WTC11 (cell line): ENCODE measurements at regions not wholly inside any gene's neighbourhood (a gene's known extent, or its start where the extent isn't known, plus 50 kb on each side); places are given as distances from the start of the nearest gene placed in this dataset.

ENCODE experiments used
- ATAC-seq: fragments of 200-7000 bp; cut with Tn5 transposase; 2 replicates; pipeline ENCODE4 v1.10.0; 2021; ENCODE audit warnings: mild to moderate bottlenecking, moderate library complexity
- CTCF ChIA-PET: fragments of 300-600 bp; sonication (Branson Sonifier 250); formaldehyde crosslinking; loops from one replicate; lab custom pipeline; 2021; ENCODE audit warnings: antibody characterized with exemption; lab: Charles Lee
- POLR2A ChIA-PET: fragments of 350-600 bp; sonication (Branson Sonifier 250); formaldehyde crosslinking; loops from one replicate; lab custom pipeline; 2021; ENCODE audit warnings: antibody characterized with exemption; lab: Charles Lee
- DNase-seq: peaks from one replicate; pipeline ENCODE4 v3.0.0; 2021; ENCODE audit warnings: low spot score
- H3K27ac Mint-ChIP-seq: 2 replicates; pipeline ENCODE4 v1.8.0; 2021; ENCODE audit warnings: mixed read lengths
- H3K27me3 Mint-ChIP-seq: 2 replicates; pipeline ENCODE4 v1.8.0; 2021; ENCODE audit warnings: low read depth, mild to moderate bottlenecking, moderate library complexity, mixed read lengths
- H3K36me3 Mint-ChIP-seq: 2 replicates; pipeline ENCODE4 v1.8.0; 2021; ENCODE audit warnings: mixed read lengths
- H3K4me1 Mint-ChIP-seq: 2 replicates; pipeline ENCODE4 v1.8.0; 2022; ENCODE audit warnings: mixed read lengths
- H3K4me3 Mint-ChIP-seq: 2 replicates; pipeline ENCODE4 v1.8.0; 2021; ENCODE audit warnings: mild to moderate bottlenecking, moderate library complexity, mixed read lengths
- H3K9me3 Mint-ChIP-seq: 2 replicates; pipeline ENCODE4 v1.8.0; 2021; ENCODE audit warnings: mixed read lengths
- ATF2 ChIP-seq: sonication (generic); formaldehyde crosslinking; IDR thresholded peaks from 2 replicates; pipeline ENCODE4 v1.8.1; 2022; ENCODE audit warnings: low read depth, missing genetic modification reagents, borderline replicate concordance
- ATF3 ChIP-seq: sonication (generic); formaldehyde crosslinking; conservative IDR thresholded peaks from 2 replicates; pipeline ENCODE4 v1.8.1; 2022; ENCODE audit warnings: mild to moderate bottlenecking, missing genetic modification reagents
- CDX4 ChIP-seq: fragments of 250-450 bp; sonication (Bioruptor Pico); IDR thresholded peaks from 2 replicates; pipeline ENCODE4 v1.9.0; 2021; ENCODE audit warnings: moderate library complexity, mild to moderate bottlenecking, inconsistent platforms, borderline replicate concordance
- CTCF ChIP-seq: fragments of 200-600 bp; IDR thresholded peaks from 2 replicates; pipeline ENCODE4 v1.8.0; 2022; ENCODE audit warnings: antibody characterized with exemption
- FOXJ3 ChIP-seq: sonication (generic); formaldehyde crosslinking; IDR thresholded peaks from 2 replicates; pipeline ENCODE4 v1.9.0; 2021; ENCODE audit warnings: missing genetic modification reagents, mild to moderate bottlenecking, borderline replicate concordance
- GTF2I ChIP-seq: fragments of 250-450 bp; sonication (Bioruptor Pico); conservative IDR thresholded peaks from 2 replicates; pipeline ENCODE4 v1.4.0; 2021; ENCODE audit warnings: mild to moderate bottlenecking
- IRF1 ChIP-seq: sonication (generic); formaldehyde crosslinking; IDR thresholded peaks from 2 replicates; pipeline ENCODE4 v1.8.0; 2023; ENCODE audit warnings: missing genetic modification reagents
- JAZF1 ChIP-seq: fragments of 250-450 bp; sonication (Bioruptor Pico); IDR thresholded peaks from 2 replicates; pipeline ENCODE4 v1.9.0; 2021; ENCODE audit warnings: moderate library complexity, mild to moderate bottlenecking, inconsistent platforms
- JUN ChIP-seq: sonication (generic); formaldehyde crosslinking; IDR thresholded peaks from 2 replicates; pipeline ENCODE4 v1.8.0; 2023; ENCODE audit warnings: mild to moderate bottlenecking, missing genetic modification reagents
- MAX ChIP-seq: sonication (generic); formaldehyde crosslinking; IDR thresholded peaks from 2 replicates; pipeline ENCODE4 v1.8.0; 2022; ENCODE audit warnings: mild to moderate bottlenecking, missing genetic modification reagents
- NFE2L1 ChIP-seq: sonication (generic); formaldehyde crosslinking; IDR thresholded peaks from 2 replicates; pipeline ENCODE4 v1.8.1; 2023; ENCODE audit warnings: missing genetic modification reagents
- NFYB ChIP-seq: sonication (generic); formaldehyde crosslinking; conservative IDR thresholded peaks from 2 replicates; pipeline ENCODE4 v1.8.0; 2022; ENCODE audit warnings: low read depth, missing genetic modification reagents
- PRRX2 ChIP-seq: fragments of 250-450 bp; sonication (Bioruptor Pico); IDR thresholded peaks from 2 replicates; pipeline ENCODE4 v1.8.0; 2021; ENCODE audit warnings: mild to moderate bottlenecking
- RELA ChIP-seq: sonication (generic); formaldehyde crosslinking; IDR thresholded peaks from 2 replicates; pipeline ENCODE4 v1.8.1; 2022; ENCODE audit warnings: missing genetic modification reagents, mild to moderate bottlenecking, borderline replicate concordance
- TCF7 ChIP-seq: sonication (generic); formaldehyde crosslinking; IDR thresholded peaks from 2 replicates; pipeline ENCODE4 v1.8.0; 2022; ENCODE audit warnings: mild to moderate bottlenecking, low read depth, missing genetic modification reagents, moderate library complexity
- TEAD4 ChIP-seq: sonication (generic); formaldehyde crosslinking; IDR thresholded peaks from 2 replicates; pipeline ENCODE4 v1.8.0; 2022; ENCODE audit warnings: mild to moderate bottlenecking, missing genetic modification reagents
- ZBTB21 ChIP-seq: sonication (generic); formaldehyde crosslinking; IDR thresholded peaks from 2 replicates; pipeline ENCODE4 v1.8.1; 2023; ENCODE audit warnings: mild to moderate bottlenecking, missing genetic modification reagents, borderline replicate concordance
- ZNF138 ChIP-seq: sonication (generic); formaldehyde crosslinking; conservative IDR thresholded peaks from 2 replicates; pipeline ENCODE4 v1.8.1; 2022; ENCODE audit warnings: mild to moderate bottlenecking, moderate library complexity, missing genetic modification reagents
- ZNF425 ChIP-seq: fragments of 250-450 bp; sonication (Bioruptor Pico); conservative IDR thresholded peaks from 2 replicates; pipeline ENCODE4 v1.9.0; 2021; ENCODE audit warnings: mild to moderate bottlenecking

GRCh38 chr13:22240716-22241115, 569.8 kb downstream of the FGF9 start:
- no peak for ATAC-seq
- no peaks in the 10 kb centered on the region for H3K36me3 Mint-ChIP-seq
- no peak overlapping the region for H3K4me3 Mint-ChIP-seq
- H3K27ac Mint-ChIP-seq = no peak overlapping the region
- POLR2A ChIA-PET = no interaction called here
- no peak for TF ChIP-seq NFYB (CRISPR knock-in tag)
- TF ChIP-seq RELA = no peak
- TF ChIP-seq PRRX2 (CRISPR knock-in tag) = no peak
- no peak for TF ChIP-seq GTF2I (CRISPR knock-in tag)
- TF ChIP-seq TCF7 (CRISPR knock-in tag) = no peak
- no peak for TF ChIP-seq ATF2 (CRISPR knock-in tag)
- TF ChIP-seq IRF1 (CRISPR knock-in tag) = no peak
- TF ChIP-seq TEAD4 (CRISPR knock-in tag) = no peak
- no peak for TF ChIP-seq JUN (CRISPR knock-in tag)
- no peak for TF ChIP-seq ZBTB21 (CRISPR knock-in tag)
- no peak for TF ChIP-seq CDX4 (CRISPR knock-in tag)
- TF ChIP-seq FOXJ3 = no peak
- TF ChIP-seq JAZF1 = no peak
- no peak for TF ChIP-seq ZNF138 (CRISPR knock-in tag)
- TF ChIP-seq ATF3 (CRISPR knock-in tag) = no peak
- TF ChIP-seq MAX (CRISPR knock-in tag) = no peak
- no peak for TF ChIP-seq NFE2L1 (CRISPR knock-in tag)
- TF ChIP-seq, all 79 proteins: peak for 0
- Mint-ChIP-seq H3K27me3 (no peaks in the 10 kb centered on the region), H3K9me3 (peaks cover 9% of the 10 kb centered on the region), H3K4me1 (peaks cover 47% of the 10 kb centered on the region)
- DNase-seq = no peak
- CTCF ChIA-PET = no interaction called here

- POLR2A ChIA-PET = no interaction called here
- Mint-ChIP-seq H3K4me3 (no peak overlapping the region), H3K27me3 (no peaks in the 10 kb centered on the region), H3K27ac (peak overlapping the region; percentile 39; the same call in 1 of the 2 replicates), H3K4me1 (peaks cover 34% of the 10 kb centered on the region), H3K9me3 (peaks cover 9% of the 10 kb centered on the region), H3K36me3 (no peaks in the 10 kb centered on the region)
- CTCF ChIA-PET = no interaction called here
- ATAC-seq (peak; percentile 65), DNase-seq (no peak)
- no peak for TF ChIP-seq CTCF
Measured at GRCh38 chr13:22243469-22244163, 572.7 kb downstream of the FGF9 start.

- TF ChIP-seq CTCF (no peak), ZNF425 (CRISPR knock-in tag) (no peak)
- no peak for ATAC-seq
- Mint-ChIP-seq H3K36me3 (no peaks in the 10 kb centered on the region), H3K4me1 (peaks cover 4% of the 10 kb centered on the region; the same call in 1 of the 2 replicates), H3K27ac (no peak overlapping the region), H3K9me3 (no peaks in the 10 kb centered on the region), H3K4me3 (no peak overlapping the region), H3K27me3 (no peaks in the 10 kb centered on the region)
- no peak for DNase-seq
- ChIA-PET CTCF (no interaction called here), POLR2A (no interaction called here)
Measured at GRCh38 chr13:22252281-22252830, 581.5 kb downstream of the FGF9 start.
